Neural cell (in vitro differentiated cells): ENCODE measurements at regions not wholly inside any gene's neighbourhood (a gene's known extent, or its start where the extent isn't known, plus 50 kb on each side); places are given as distances from the start of the nearest gene placed in this dataset.

Experiments
- H2AFZ ChIP-seq: fragments of 200-600, 300-800 bp; sonication (generic), shearing (Covaris generic); 2 replicates; pipeline ENCODE4 v1.6.0; 2014; ENCODE audit warnings: low read depth, mild to moderate bottlenecking, antibody characterized with exemption, low read length, moderate library complexity
- H3F3A ChIP-seq: fragments of 200-600 bp; shearing (Covaris generic); 2 replicates; pipeline ENCODE4 v1.6.1; 2016; ENCODE audit warnings: mild to moderate bottlenecking, moderate library complexity, mixed read lengths, antibody characterized with exemption, low read length; ENCODE audit not compliant: insufficient read depth, poor library complexity, severe bottlenecking
- H3K27ac ChIP-seq: fragments of 200-600, 300-800 bp; sonication (generic), shearing (Covaris generic); 2 replicates; pipeline ENCODE4 v1.5.1; 2014; ENCODE audit warnings: mild to moderate bottlenecking, low read length, moderate library complexity
- H3K27me3 ChIP-seq: fragments of 300-800, 200-600 bp; sonication (generic), shearing (Covaris generic); 2 replicates; pipeline ENCODE4 v1.6.0; 2014; ENCODE audit warnings: mild to moderate bottlenecking, low read depth, low read length, moderate library complexity; ENCODE audit not compliant: insufficient read depth
- H3K36me3 ChIP-seq: fragments of 300-800, 200-600 bp; sonication (generic), shearing (Covaris generic); 2 replicates; pipeline ENCODE4 v1.5.1; 2014; ENCODE audit warnings: mild to moderate bottlenecking, antibody characterized with exemption, low read length, moderate library complexity; ENCODE audit not compliant: insufficient read depth
- H3K4me2 ChIP-seq: fragments of 300-800, 200-600 bp; sonication (generic), shearing (Covaris generic); 2 replicates; pipeline ENCODE4 v1.6.0; 2014; ENCODE audit warnings: mild to moderate bottlenecking, low read length
- H3K4me3 ChIP-seq: fragments of 300-800, 200-600 bp; sonication (generic), shearing (Covaris generic); 2 replicates; pipeline ENCODE4 v1.5.1; 2014; ENCODE audit warnings: mild to moderate bottlenecking, low read length, moderate library complexity
- H3K79me2 ChIP-seq: fragments of 200-600 bp; shearing (Covaris generic); replicated peaks from 2 replicates; pipeline ENCODE4 v1.6.0; 2014; ENCODE audit warnings: mild to moderate bottlenecking, low read length, moderate library complexity; ENCODE audit not compliant: insufficient read depth
- H3K9ac ChIP-seq: fragments of 300-800, 200-600 bp; sonication (generic), shearing (Covaris generic); 2 replicates; pipeline ENCODE4 v1.6.1; 2016; ENCODE audit warnings: mild to moderate bottlenecking, low read length, mixed read lengths
- H3K9me2 ChIP-seq: fragments of 200-600 bp; shearing (Covaris generic); 2 replicates; pipeline ENCODE4 v1.6.1; 2016; ENCODE audit warnings: mild to moderate bottlenecking, low read length, mixed read lengths; ENCODE audit not compliant: insufficient read depth
- H3K9me3 ChIP-seq: fragments of 200-600, 300-800 bp; sonication (generic), shearing (Covaris generic); 2 replicates; pipeline ENCODE4 v1.6.1; 2016; ENCODE audit warnings: mild to moderate bottlenecking, mixed run types, low read length, moderate library complexity, mixed read lengths
- H4K20me1 ChIP-seq: fragments of 200-600 bp; shearing (Covaris generic); 2 replicates; pipeline ENCODE4 v1.6.1; 2016; ENCODE audit warnings: mild to moderate bottlenecking, mixed run types; ENCODE audit not compliant: insufficient read depth
- EP300 ChIP-seq: fragments of 450-650 bp; conservative IDR thresholded peaks from 2 replicates; pipeline ENCODE4 v1.6.1; 2014; ENCODE audit warnings: antibody characterized with exemption, mild to moderate bottlenecking, moderate library complexity; ENCODE audit not compliant: poor library complexity, severe bottlenecking
- EZH2 ChIP-seq: fragments of 200-600, 300-800 bp; shearing (Covaris generic), sonication (generic); IDR thresholded peaks from 2 replicates; pipeline ENCODE4 v1.6.1; 2014; ENCODE audit warnings: antibody characterized with exemption, low read length, borderline replicate concordance, mild to moderate bottlenecking; ENCODE audit not compliant: insufficient read depth, poor library complexity, severe bottlenecking
- MXI1 ChIP-seq: fragments of 450-650 bp; conservative IDR thresholded peaks from 2 replicates; pipeline ENCODE4 v1.6.1; 2014; ENCODE audit warnings: antibody characterized with exemption, mild to moderate bottlenecking; ENCODE audit not compliant: poor library complexity, severe bottlenecking
- POLR2AphosphoS5 ChIP-seq: IDR thresholded peaks from 2 replicates; pipeline ENCODE4 v1.6.1; 2012
- RAD21 ChIP-seq: fragments of 450-650 bp; conservative IDR thresholded peaks from 2 replicates; pipeline ENCODE4 v1.6.1; 2014; ENCODE audit warnings: antibody characterized with exemption, mild to moderate bottlenecking, moderate library complexity
- SMC3 ChIP-seq: fragments of 450-650 bp; conservative IDR thresholded peaks from 2 replicates; pipeline ENCODE4 v1.6.1; 2014; ENCODE audit warnings: antibody characterized with exemption, mild to moderate bottlenecking, moderate library complexity; ENCODE audit not compliant: poor library complexity
- TAF1 ChIP-seq: IDR thresholded peaks from 2 replicates; pipeline ENCODE4 v1.6.1; 2012; ENCODE audit warnings: low read depth
- TF ChIP-seq, protein P1 (sequence below): IDR thresholded peaks from 2 replicates; pipeline ENCODE4 v1.6.1; 2012; ENCODE audit warnings: borderline replicate concordance
- TF ChIP-seq, protein P2 (sequence below): fragments of 450-650 bp; IDR thresholded peaks from 2 replicates; pipeline ENCODE4 v1.5.1; 2014; ENCODE audit warnings: antibody characterized with exemption, mild to moderate bottlenecking, moderate library complexity; ENCODE audit not compliant: poor library complexity, severe bottlenecking

DNA sequence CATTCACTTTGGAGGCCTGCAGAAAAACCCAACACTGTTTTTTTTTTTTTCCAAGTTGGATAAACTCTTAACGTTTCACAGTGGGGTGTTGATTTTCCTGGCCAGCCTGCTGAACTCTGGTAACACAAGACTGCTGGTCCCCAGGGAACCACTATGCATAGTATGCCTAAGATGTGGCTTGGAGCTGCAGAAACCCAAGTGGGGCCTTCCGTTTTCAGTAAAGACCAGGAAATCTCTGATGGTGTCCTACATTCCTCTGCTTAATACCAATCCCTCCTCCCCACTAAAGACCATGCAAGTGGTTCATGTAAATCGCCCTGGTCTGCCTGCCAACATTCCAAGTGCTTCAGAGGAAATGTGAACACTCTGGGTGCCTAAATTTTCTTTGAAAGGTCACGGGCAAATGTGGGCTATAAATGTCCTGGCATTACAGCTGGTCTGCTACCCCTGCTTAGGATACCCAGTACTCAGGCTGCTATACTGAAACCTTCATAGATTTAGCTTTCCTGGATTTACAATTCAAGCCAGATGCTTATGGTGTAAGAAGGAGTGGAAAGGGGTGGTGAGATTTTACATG lies 615.4 kb downstream of the MAFB start:
- no peak overlapping the region for H3K4me2 ChIP-seq
- no peaks in the 10 kb centered on the region for H4K20me1 ChIP-seq
- H3K27me3 ChIP-seq: no peaks in the 10 kb centered on the region
- no peak overlapping the region for H3K4me3 ChIP-seq
- no peak overlapping the region for H3K27ac ChIP-seq
- H3K9me2 ChIP-seq: no peaks in the 10 kb centered on the region
- no peaks in the 10 kb centered on the region for H3K9me3 ChIP-seq
- no peak overlapping the region for H2AFZ ChIP-seq
- no peaks in the 10 kb centered on the region for H3K79me2 ChIP-seq
- H3K9ac ChIP-seq: no peak overlapping the region
- TF ChIP-seq RAD21: no peak
- TF ChIP-seq SMC3: no peak
- TF ChIP-seq, protein P1, sequence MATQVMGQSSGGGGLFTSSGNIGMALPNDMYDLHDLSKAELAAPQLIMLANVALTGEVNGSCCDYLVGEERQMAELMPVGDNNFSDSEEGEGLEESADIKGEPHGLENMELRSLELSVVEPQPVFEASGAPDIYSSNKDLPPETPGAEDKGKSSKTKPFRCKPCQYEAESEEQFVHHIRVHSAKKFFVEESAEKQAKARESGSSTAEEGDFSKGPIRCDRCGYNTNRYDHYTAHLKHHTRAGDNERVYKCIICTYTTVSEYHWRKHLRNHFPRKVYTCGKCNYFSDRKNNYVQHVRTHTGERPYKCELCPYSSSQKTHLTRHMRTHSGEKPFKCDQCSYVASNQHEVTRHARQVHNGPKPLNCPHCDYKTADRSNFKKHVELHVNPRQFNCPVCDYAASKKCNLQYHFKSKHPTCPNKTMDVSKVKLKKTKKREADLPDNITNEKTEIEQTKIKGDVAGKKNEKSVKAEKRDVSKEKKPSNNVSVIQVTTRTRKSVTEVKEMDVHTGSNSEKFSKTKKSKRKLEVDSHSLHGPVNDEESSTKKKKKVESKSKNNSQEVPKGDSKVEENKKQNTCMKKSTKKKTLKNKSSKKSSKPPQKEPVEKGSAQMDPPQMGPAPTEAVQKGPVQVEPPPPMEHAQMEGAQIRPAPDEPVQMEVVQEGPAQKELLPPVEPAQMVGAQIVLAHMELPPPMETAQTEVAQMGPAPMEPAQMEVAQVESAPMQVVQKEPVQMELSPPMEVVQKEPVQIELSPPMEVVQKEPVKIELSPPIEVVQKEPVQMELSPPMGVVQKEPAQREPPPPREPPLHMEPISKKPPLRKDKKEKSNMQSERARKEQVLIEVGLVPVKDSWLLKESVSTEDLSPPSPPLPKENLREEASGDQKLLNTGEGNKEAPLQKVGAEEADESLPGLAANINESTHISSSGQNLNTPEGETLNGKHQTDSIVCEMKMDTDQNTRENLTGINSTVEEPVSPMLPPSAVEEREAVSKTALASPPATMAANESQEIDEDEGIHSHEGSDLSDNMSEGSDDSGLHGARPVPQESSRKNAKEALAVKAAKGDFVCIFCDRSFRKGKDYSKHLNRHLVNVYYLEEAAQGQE: no peak
- TF ChIP-seq, protein P2, sequence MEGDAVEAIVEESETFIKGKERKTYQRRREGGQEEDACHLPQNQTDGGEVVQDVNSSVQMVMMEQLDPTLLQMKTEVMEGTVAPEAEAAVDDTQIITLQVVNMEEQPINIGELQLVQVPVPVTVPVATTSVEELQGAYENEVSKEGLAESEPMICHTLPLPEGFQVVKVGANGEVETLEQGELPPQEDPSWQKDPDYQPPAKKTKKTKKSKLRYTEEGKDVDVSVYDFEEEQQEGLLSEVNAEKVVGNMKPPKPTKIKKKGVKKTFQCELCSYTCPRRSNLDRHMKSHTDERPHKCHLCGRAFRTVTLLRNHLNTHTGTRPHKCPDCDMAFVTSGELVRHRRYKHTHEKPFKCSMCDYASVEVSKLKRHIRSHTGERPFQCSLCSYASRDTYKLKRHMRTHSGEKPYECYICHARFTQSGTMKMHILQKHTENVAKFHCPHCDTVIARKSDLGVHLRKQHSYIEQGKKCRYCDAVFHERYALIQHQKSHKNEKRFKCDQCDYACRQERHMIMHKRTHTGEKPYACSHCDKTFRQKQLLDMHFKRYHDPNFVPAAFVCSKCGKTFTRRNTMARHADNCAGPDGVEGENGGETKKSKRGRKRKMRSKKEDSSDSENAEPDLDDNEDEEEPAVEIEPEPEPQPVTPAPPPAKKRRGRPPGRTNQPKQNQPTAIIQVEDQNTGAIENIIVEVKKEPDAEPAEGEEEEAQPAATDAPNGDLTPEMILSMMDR: no peak
- TF ChIP-seq TAF1: no peak
- no peak for TF ChIP-seq POLR2AphosphoS5
- TF ChIP-seq EZH2: no peak
- TF ChIP-seq MXI1: no peak
- TF ChIP-seq EP300: no peak
- H3F3A ChIP-seq: no peaks in the 10 kb centered on the region
- no peaks in the 10 kb centered on the region for H3K36me3 ChIP-seq

DNA sequence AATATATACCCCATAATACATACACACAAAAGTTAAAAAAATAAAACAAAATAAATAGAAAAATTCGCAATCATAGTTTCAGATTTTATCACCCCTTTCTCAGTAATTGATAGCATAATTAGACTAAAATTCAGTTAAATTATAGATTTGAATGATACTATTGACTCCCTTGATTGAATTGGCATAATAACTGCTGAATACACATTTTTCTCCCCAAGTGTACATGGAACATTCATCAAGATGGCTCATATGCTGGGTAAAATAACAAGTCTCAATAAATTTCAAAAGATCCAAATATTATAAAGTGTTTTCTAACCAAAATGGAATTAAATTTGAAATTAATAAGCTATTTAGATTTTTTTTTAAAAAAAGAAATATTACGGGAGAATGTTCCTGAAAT lies 616.1 kb downstream of the MAFB start:
- Histone ChIP-seq H3K4me3 (no peak overlapping the region), H3K9ac (no peak overlapping the region), H3K27ac (no peak overlapping the region), H3K36me3 (no peaks in the 10 kb centered on the region), H3K9me3 (no peaks in the 10 kb centered on the region), H3K4me2 (no peak overlapping the region), H3K79me2 (no peaks in the 10 kb centered on the region), H3K9me2 (no peaks in the 10 kb centered on the region), H4K20me1 (no peaks in the 10 kb centered on the region), H2AFZ (no peak overlapping the region), H3F3A (no peaks in the 10 kb centered on the region), H3K27me3 (no peaks in the 10 kb centered on the region)
- TF ChIP-seq EP300 (no peak), SMC3 (no peak), EZH2 (no peak), MXI1 (no peak), POLR2AphosphoS5 (no peak), RAD21 (no peak), TAF1 (no peak)
- TF ChIP-seq, protein P2: no peak
- TF ChIP-seq, protein P1: no peak
